Hepatocyte (in vitro differentiated cells): ENCODE measurements at regions not wholly inside any gene's neighbourhood (a gene's known extent, or its start where the extent isn't known, plus 50 kb on each side); places are given as distances from the start of the nearest gene placed in this dataset.

Experiments used
- DNase-seq: peaks from one replicate; pipeline ENCODE4 v3.0.0-alpha.2; 2016; ENCODE audit warnings: low spot score
- H2AFZ ChIP-seq: fragments of 200-600 bp; sonication (generic); 2 replicates; pipeline ENCODE4 v1.6.0; 2016; ENCODE audit warnings: antibody characterized with exemption, mild to moderate bottlenecking
- H3K27ac ChIP-seq: fragments of 200-600 bp; sonication (generic); 2 replicates; pipeline ENCODE4 v1.5.1; 2016; ENCODE audit warnings: mild to moderate bottlenecking
- H3K27me3 ChIP-seq: fragments of 200-600 bp; sonication (generic); 2 replicates; pipeline ENCODE4 v1.6.1; 2016
- H3K36me3 ChIP-seq: fragments of 200-600 bp; sonication (generic); replicated peaks from 2 replicates; pipeline ENCODE4 v1.5.1; 2016; ENCODE audit warnings: low read depth; ENCODE audit not compliant: insufficient read depth
- H3K4me1 ChIP-seq: fragments of 200-600 bp; sonication (generic); 2 replicates; pipeline ENCODE4 v1.5.1; 2016; ENCODE audit warnings: mild to moderate bottlenecking, moderate library complexity; ENCODE audit not compliant: insufficient read depth
- H3K4me2 ChIP-seq: fragments of 200-600 bp; sonication (generic); 2 replicates; pipeline ENCODE4 v1.6.0; 2016
- H3K4me3 ChIP-seq: fragments of 200-600 bp; sonication (generic); 2 replicates; pipeline ENCODE4 v1.5.1; 2016; ENCODE audit warnings: mild to moderate bottlenecking
- H3K79me2 ChIP-seq: fragments of 200-600 bp; sonication (generic); 2 replicates; pipeline ENCODE4 v1.6.0; 2017; ENCODE audit warnings: mild to moderate bottlenecking
- H3K9me2 ChIP-seq: fragments of 200-600 bp; sonication (generic); replicated peaks from 2 replicates; pipeline ENCODE4 v1.6.0; 2017; ENCODE audit warnings: mild to moderate bottlenecking; ENCODE audit not compliant: insufficient read depth
- H3K9me3 ChIP-seq: fragments of 200-600 bp; sonication (generic); 2 replicates; pipeline ENCODE4 v1.5.1; 2016; ENCODE audit warnings: low read depth, mild to moderate bottlenecking
- H4K20me1 ChIP-seq: fragments of 200-600 bp; sonication (generic); 2 replicates; pipeline ENCODE4 v1.6.0; 2016; ENCODE audit warnings: mild to moderate bottlenecking; ENCODE audit not compliant: insufficient read depth, poor library complexity, severe bottlenecking
- EZH2 ChIP-seq: fragments of 200-600 bp; sonication (generic); IDR thresholded peaks from 2 replicates; pipeline ENCODE4 v1.6.1; 2016; ENCODE audit warnings: antibody characterized with exemption, mild to moderate bottlenecking, borderline replicate concordance
- EZH2phosphoT487 ChIP-seq: fragments of 200-600 bp; sonication (generic); IDR thresholded peaks from one replicate; pipeline ENCODE4 v1.6.1; 2018; ENCODE audit warnings: antibody characterized with exemption, mild to moderate bottlenecking, low read depth, moderate library complexity; ENCODE audit not compliant: unreplicated experiment, severe bottlenecking
- WGBS: methylation state at CpG from one replicate; pipeline ENCODE4 v1.1.6; 2016; ENCODE audit warnings: low lambda C conversion rate; ENCODE audit errors: missing lambda C conversion rate; 5-methylcytosine and 5-hydroxymethylcytosine counted together
- TF ChIP-seq, protein P1 (sequence below): fragments of 200-600 bp; sonication (generic); IDR thresholded peaks from 2 replicates; pipeline ENCODE4 v1.5.1; 2016; ENCODE audit warnings: antibody characterized with exemption, mild to moderate bottlenecking; ENCODE audit not compliant: poor library complexity

DNA sequence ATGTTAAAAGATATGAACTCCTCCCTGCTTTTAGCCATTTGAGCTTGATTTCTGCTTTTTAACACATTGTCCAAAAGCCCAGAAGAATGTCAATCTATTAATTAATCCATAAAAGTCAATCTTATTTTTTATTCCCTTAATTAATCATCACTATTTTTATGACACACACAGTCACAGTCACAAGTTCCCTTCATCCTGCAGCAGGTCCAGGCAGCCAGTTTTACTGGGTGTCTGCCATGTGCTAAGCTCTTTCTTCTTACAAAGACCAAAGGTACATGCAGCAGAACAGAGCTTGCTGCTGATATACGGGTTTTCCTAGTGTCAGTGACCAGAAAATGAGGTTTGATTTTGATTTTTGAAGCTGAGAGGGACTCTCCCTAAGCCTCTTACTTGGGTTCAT lies 53.3 kb upstream of the SLC22A23 start:
- H3K9me2 ChIP-seq = no peaks in the 10 kb centered on the region
- H2AFZ ChIP-seq = no peak overlapping the region
- no peaks in the 10 kb centered on the region for H3K9me3 ChIP-seq
- TF ChIP-seq, protein P1, sequence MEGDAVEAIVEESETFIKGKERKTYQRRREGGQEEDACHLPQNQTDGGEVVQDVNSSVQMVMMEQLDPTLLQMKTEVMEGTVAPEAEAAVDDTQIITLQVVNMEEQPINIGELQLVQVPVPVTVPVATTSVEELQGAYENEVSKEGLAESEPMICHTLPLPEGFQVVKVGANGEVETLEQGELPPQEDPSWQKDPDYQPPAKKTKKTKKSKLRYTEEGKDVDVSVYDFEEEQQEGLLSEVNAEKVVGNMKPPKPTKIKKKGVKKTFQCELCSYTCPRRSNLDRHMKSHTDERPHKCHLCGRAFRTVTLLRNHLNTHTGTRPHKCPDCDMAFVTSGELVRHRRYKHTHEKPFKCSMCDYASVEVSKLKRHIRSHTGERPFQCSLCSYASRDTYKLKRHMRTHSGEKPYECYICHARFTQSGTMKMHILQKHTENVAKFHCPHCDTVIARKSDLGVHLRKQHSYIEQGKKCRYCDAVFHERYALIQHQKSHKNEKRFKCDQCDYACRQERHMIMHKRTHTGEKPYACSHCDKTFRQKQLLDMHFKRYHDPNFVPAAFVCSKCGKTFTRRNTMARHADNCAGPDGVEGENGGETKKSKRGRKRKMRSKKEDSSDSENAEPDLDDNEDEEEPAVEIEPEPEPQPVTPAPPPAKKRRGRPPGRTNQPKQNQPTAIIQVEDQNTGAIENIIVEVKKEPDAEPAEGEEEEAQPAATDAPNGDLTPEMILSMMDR = no peak
- TF ChIP-seq EZH2phosphoT487 (no peak), EZH2 (no peak)
- H3K36me3 ChIP-seq = no peaks in the 10 kb centered on the region
- H3K4me1 ChIP-seq = peaks cover 10% of the 10 kb centered on the region
- WGBS = 68% methylated on average over 1 of the region's 1 CpG
- no peaks in the 10 kb centered on the region for H3K27me3 ChIP-seq
- DNase-seq = no peak
- H4K20me1 ChIP-seq = no peaks in the 10 kb centered on the region
- no peak overlapping the region for H3K27ac ChIP-seq
- H3K4me3 ChIP-seq = no peak overlapping the region
- H3K79me2 ChIP-seq = no peaks in the 10 kb centered on the region
- no peak overlapping the region for H3K4me2 ChIP-seq

DNA sequence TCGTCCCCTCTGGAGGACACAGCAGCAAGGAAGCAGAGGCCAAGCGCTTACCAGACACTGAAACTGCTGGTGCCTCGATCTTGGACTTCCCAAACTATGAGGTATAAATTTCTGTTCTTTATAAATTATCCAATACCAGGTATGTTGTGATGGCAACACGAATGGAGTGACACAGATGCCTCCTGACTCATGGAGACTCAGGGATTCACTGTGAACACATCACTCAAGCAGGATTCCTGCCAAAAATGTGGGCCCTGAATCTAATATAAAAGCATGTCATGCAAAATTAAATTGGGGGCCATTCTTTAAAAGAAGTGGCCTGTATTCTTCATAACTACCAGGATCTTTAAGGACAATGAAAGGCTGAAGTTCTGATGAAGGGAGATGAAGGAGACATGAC lies 52.5 kb upstream of the SLC22A23 start:
- DNase-seq = no peak
- 94% methylated on average over 4 of the region's 4 CpGs for WGBS
- no peak for TF ChIP-seq EZH2phosphoT487
- TF ChIP-seq EZH2 = no peak
- TF ChIP-seq, protein P1 = no peak

GRCh38 chr6:3506751-3507383 lies 50.0 kb upstream of the SLC22A23 start:
- Histone ChIP-seq H3K79me2 (no peaks in the 10 kb centered on the region), H2AFZ (no peak overlapping the region), H3K4me1 (peaks cover 17% of the 10 kb centered on the region), H3K27ac (peak overlapping the region; percentile 13), H3K4me2 (no peak overlapping the region), H3K9me3 (no peaks in the 10 kb centered on the region), H3K4me3 (no peak overlapping the region), H4K20me1 (no peaks in the 10 kb centered on the region), H3K36me3 (no peaks in the 10 kb centered on the region), H3K9me2 (no peaks in the 10 kb centered on the region), H3K27me3 (no peaks in the 10 kb centered on the region)
- DNase-seq = no peak
- TF ChIP-seq, protein P1 = no peak
- TF ChIP-seq EZH2 = no peak
- no peak for TF ChIP-seq EZH2phosphoT487
- WGBS = 63% methylated on average over 4 of the region's 4 CpGs

More for the DNA sequence above, 52.5 kb upstream of the SLC22A23 start:
- Histone ChIP-seq H3K79me2 (no peaks in the 10 kb centered on the region), H2AFZ (no peak overlapping the region), H3K4me3 (no peak overlapping the region), H3K9me2 (no peaks in the 10 kb centered on the region), H3K27ac (no peak overlapping the region), H3K4me2 (no peak overlapping the region), H3K9me3 (no peaks in the 10 kb centered on the region), H3K36me3 (no peaks in the 10 kb centered on the region), H4K20me1 (no peaks in the 10 kb centered on the region), H3K27me3 (no peaks in the 10 kb centered on the region), H3K4me1 (peaks cover 10% of the 10 kb centered on the region)
